ENCODE measurements at regions not wholly inside any gene's neighbourhood (a gene's known extent, or its start where the extent isn't known, plus 50 kb on each side); places are given as distances from the start of the nearest gene placed in this dataset.

DNA sequence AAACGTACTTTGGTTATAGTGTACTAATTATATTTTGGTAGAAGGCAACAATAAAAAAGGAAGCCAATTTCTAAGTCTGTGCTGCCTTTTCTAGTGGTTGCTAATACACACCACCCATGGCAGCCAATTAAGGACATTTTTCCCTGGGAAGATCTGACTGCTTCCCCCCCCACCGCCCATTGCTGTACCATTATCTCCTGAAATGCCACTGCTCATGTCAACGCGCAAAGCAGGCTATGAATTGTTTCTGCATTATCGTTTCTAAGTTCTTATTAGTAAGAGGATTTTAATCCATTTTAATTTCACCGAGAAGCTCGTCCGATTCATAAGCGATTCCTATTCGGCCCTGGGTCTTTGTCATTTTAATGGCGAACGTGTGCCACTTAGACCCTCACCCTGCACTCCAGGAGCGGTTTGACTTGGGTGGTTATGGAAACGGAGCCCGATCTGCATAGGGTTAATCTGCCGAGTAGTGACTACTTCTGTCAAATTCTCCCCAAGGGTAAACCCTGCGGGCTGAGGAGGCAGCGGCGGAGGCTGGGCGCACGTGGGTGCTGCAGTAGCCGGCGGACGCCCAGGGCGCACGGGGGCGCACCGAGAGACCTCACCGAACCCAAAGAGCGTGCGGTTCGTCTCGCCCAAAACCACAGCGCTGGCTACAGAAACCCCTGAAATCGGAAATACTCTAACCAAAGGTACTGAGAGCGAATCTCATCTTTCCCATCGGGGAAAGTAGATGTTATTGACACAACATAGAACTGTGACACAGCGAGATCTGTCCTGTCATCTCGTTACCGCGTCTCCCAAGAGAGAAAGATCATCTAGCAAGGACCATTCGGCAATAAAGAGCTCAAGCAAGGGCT is 55.8 kb upstream of the SHC3 start:
- H3K4me1 ChIP-seq (ENCODE audit: control insufficient read depth, insufficient read depth, low read length) = no peaks in the 10 kb centered on the region
- H3K27me3 Mint-ChIP-seq (ENCODE audit: insufficient read depth) = peaks cover 30% of the 10 kb centered on the region
- peak overlapping the region; percentile 48 for H3K4me3 Mint-ChIP-seq
- H3K4me3 ChIP-seq (ENCODE audit: low read length) = peak overlapping the region; percentile 82
- no peak overlapping the region for H3K27ac ChIP-seq (ENCODE audit: low read depth, low read length)
- WGBS, 2 experiments (ENCODE audit: insufficient coverage in 1 of 2, insufficient read length in 1 of 2) = 17 to 21% methylated on average over 16 to 42 of the region's 42 CpGs
- no peaks in the 10 kb centered on the region for H3K9me3 ChIP-seq (ENCODE audit: control insufficient read depth, low read length)
- H3K36me3 ChIP-seq (ENCODE audit: control insufficient read depth, insufficient read depth, low read length) = no peaks in the 10 kb centered on the region
- no peak overlapping the region for H3K27ac Mint-ChIP-seq
- no peaks in the 10 kb centered on the region for H3K36me3 Mint-ChIP-seq (ENCODE audit: low read depth)
- peaks cover 6% of the 10 kb centered on the region for H3K9me3 Mint-ChIP-seq
- peak; percentile 66 for TF ChIP-seq CTCF (conservative IDR thresholded peaks at IDR 0.05)
- H3K27me3 ChIP-seq (ENCODE audit: control insufficient read depth, insufficient read depth, low read length, poor library complexity, severe bottlenecking) = peaks cover 32% of the 10 kb centered on the region
- DNase-seq = peak; percentile 84
- no peak overlapping the region for H3K9ac ChIP-seq (ENCODE audit: extremely low read depth, low read length, poor library complexity, severe bottlenecking)
- H3K4me1 Mint-ChIP-seq = peaks cover 6% of the 10 kb centered on the region

GRCh38 chr9:89236955-89237573 is 58.4 kb upstream of the SHC3 start:
- Histone ChIP-seq H3K9me3 (ENCODE audit: control insufficient read depth, low read length) (no peaks in the 10 kb centered on the region), H3K27ac (ENCODE audit: low read depth, low read length) (no peak overlapping the region), H3K4me3 (ENCODE audit: low read length) (no peak overlapping the region), H3K27me3 (ENCODE audit: control insufficient read depth, insufficient read depth, low read length, poor library complexity, severe bottlenecking) (peaks cover 32% of the 10 kb centered on the region), H3K4me1 (ENCODE audit: control insufficient read depth, insufficient read depth, low read length) (no peaks in the 10 kb centered on the region), H3K9ac (ENCODE audit: extremely low read depth, low read length, poor library complexity, severe bottlenecking) (no peak overlapping the region), H3K36me3 (ENCODE audit: control insufficient read depth, insufficient read depth, low read length) (no peaks in the 10 kb centered on the region)
- WGBS, 2 experiments (ENCODE audit: insufficient coverage in 1 of 2, insufficient read length in 1 of 2) = 59 to 71% methylated on average over 5 to 6 of the region's 6 CpGs
- H3K9me3 Mint-ChIP-seq = no peaks in the 10 kb centered on the region
- H3K27me3 Mint-ChIP-seq (ENCODE audit: insufficient read depth) = peaks cover 28% of the 10 kb centered on the region
- peak; percentile 84 for DNase-seq
- H3K4me1 Mint-ChIP-seq = peaks cover 6% of the 10 kb centered on the region
- H3K36me3 Mint-ChIP-seq (ENCODE audit: low read depth) = no peaks in the 10 kb centered on the region
- no peak overlapping the region for H3K4me3 Mint-ChIP-seq
- no peak overlapping the region for H3K27ac Mint-ChIP-seq
- peak; percentile 54 for TF ChIP-seq CTCF (conservative IDR thresholded peaks at IDR 0.05)

- Histone ChIP-seq H3K27ac (ENCODE audit: low read depth, low read length) (no peak overlapping the region), H3K9ac (ENCODE audit: extremely low read depth, low read length, poor library complexity, severe bottlenecking) (no peak overlapping the region), H3K9me3 (ENCODE audit: control insufficient read depth, low read length) (no peaks in the 10 kb centered on the region), H3K36me3 (ENCODE audit: control insufficient read depth, insufficient read depth, low read length) (no peaks in the 10 kb centered on the region), H3K27me3 (ENCODE audit: control insufficient read depth, insufficient read depth, low read length, poor library complexity, severe bottlenecking) (peaks cover 28% of the 10 kb centered on the region), H3K4me1 (ENCODE audit: control insufficient read depth, insufficient read depth, low read length) (no peaks in the 10 kb centered on the region), H3K4me3 (ENCODE audit: low read length) (no peak overlapping the region)
- 100% methylated on average over 1 of the region's 3 CpGs; no CpG with 5 or more reads in 1 of the 2 experiments for WGBS, 2 experiments (ENCODE audit: insufficient coverage in 1 of 2, insufficient read length in 1 of 2)
- TF ChIP-seq CTCF (conservative IDR thresholded peaks at IDR 0.05) = no peak
- DNase-seq = no peak
- Mint-ChIP-seq H3K9me3 (no peaks in the 10 kb centered on the region), H3K4me1 (peaks cover 8% of the 10 kb centered on the region), H3K36me3 (ENCODE audit: low read depth) (no peaks in the 10 kb centered on the region), H3K4me3 (no peak overlapping the region), H3K27ac (no peak overlapping the region), H3K27me3 (ENCODE audit: insufficient read depth) (peaks cover 25% of the 10 kb centered on the region)
These were observed 59.8 kb upstream of the SHC3 start for GRCh38 chr9:89238424-89238823.
